ENCODE measurements at regions not wholly inside any gene's neighbourhood (a gene's known extent, or its start where the extent isn't known, plus 50 kb on each side); places are given as distances from the start of the nearest gene placed in this dataset.
A peak's percentile ranks its signal among the peaks of the same experiment; 100 is the strongest.

DNA sequence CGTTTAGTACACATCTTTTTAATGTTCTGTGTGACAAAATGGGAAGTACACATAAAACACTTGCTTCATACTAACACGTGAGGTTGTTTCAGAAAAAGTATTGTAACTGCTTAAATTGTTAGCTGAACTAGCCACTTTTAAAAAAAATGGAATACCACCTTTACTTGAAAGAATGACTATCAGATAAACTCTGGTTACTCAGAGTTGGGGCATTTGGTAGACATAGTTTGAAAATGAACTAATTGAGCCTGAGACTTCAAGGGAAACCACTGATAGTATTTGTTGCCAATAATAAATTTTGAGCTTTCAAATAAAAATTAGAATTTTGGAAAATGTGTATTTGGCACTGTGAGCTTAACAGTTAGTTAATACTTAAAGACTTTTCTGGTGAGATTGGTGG, 103.0 kb upstream of the FBXO11 start:
- Histone ChIP-seq H3K36me3 (ENCODE audit: control insufficient read depth, insufficient read depth, low read length) (no peaks in the 10 kb centered on the region), H3K27ac (ENCODE audit: low read length) (no peak overlapping the region), H3K27me3 (ENCODE audit: control insufficient read depth, insufficient read depth, low read length) (no peaks in the 10 kb centered on the region), H3K4me3 (ENCODE audit: low read length) (no peak overlapping the region), H3K4me1 (ENCODE audit: control insufficient read depth, insufficient read depth, low read length) (no peaks in the 10 kb centered on the region), H3K9me3 (ENCODE audit: control insufficient read depth, insufficient read depth, low read length) (no peaks in the 10 kb centered on the region)
- no CpG with 5 or more reads among the region's 2 CpGs for WGBS (ENCODE audit: insufficient coverage, insufficient read length)
- no peak for DNase-seq (ENCODE audit: low read depth, low spot score)

DNA sequence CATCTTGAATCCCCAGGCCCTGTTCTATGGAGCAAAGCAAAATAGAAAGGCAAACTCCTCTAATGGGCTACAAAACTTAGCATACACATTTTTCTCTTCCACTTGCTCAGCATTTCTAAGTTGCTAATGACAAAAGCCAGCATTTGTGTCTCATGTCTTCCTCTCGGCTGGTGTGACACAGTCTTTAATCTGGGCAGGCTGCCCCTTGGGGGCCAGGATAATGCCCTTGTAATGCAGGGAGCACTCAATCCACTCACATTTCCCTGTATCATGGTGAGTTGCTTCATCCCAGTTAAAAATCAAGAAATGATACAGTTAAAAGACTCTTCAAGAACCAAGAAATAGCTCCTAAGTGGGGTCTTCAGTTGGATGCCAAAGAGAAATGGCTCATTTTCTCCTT, 109.1 kb upstream of the FBXO11 start:
- no peak for DNase-seq (ENCODE audit: low read depth, low spot score)
- H3K36me3 ChIP-seq (ENCODE audit: control insufficient read depth, insufficient read depth, low read length) = no peaks in the 10 kb centered on the region
- H3K4me1 ChIP-seq (ENCODE audit: control insufficient read depth, insufficient read depth, low read length) = no peaks in the 10 kb centered on the region; the same call in none of the 2 replicates
- no peaks in the 10 kb centered on the region for H3K9me3 ChIP-seq (ENCODE audit: control insufficient read depth, insufficient read depth, low read length)
- no peak overlapping the region for H3K4me3 ChIP-seq (ENCODE audit: low read length)
- H3K27me3 ChIP-seq (ENCODE audit: control insufficient read depth, insufficient read depth, low read length) = no peaks in the 10 kb centered on the region
- no CpG with 5 or more reads among the region's 1 CpG for WGBS (ENCODE audit: insufficient coverage, insufficient read length)
- no peak overlapping the region for H3K27ac ChIP-seq (ENCODE audit: low read length)

DNA sequence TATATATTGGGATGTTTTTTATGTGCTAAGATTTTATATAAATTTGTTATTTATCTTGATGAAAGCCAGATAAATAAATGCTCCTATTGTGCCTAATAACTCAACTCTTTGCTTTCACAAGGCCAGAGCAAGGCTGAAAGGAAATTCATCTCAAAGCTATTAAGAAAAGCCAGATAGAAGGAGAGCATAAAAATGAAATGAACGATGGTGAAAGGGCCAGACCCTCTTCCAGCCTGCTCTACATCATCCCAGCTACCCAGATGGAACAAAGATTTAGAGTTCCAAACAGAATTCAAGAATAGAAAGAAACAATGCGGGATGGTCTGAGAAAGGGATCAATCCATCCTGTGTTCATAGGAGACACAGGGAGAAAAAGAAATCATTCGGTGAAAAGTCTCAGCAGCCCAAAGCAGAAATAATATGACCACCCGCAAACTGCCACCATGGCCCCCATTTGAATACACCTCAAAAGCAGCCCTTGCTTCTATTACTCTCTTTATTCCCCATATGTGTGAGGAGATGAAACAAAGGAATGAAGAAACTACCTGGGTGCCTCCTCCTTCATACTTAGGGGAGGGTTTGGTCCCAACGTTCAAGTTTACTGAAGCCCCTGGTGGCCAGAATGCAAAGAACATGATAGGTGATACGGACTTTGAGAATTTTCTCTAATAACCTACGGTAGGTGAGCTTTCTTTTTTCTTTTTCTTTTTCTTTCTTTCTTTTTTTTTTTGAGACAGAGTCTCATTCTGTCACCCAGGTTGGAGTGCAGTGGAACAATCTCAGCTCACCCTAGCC, 110.1 kb upstream of the FBXO11 start:
- peak; percentile 27 for DNase-seq (ENCODE audit: low read depth, low spot score)
- WGBS (ENCODE audit: insufficient coverage, insufficient read length) = no CpG with 5 or more reads among the region's 7 CpGs
- no peaks in the 10 kb centered on the region for H3K27me3 ChIP-seq (ENCODE audit: control insufficient read depth, insufficient read depth, low read length)

DNA sequence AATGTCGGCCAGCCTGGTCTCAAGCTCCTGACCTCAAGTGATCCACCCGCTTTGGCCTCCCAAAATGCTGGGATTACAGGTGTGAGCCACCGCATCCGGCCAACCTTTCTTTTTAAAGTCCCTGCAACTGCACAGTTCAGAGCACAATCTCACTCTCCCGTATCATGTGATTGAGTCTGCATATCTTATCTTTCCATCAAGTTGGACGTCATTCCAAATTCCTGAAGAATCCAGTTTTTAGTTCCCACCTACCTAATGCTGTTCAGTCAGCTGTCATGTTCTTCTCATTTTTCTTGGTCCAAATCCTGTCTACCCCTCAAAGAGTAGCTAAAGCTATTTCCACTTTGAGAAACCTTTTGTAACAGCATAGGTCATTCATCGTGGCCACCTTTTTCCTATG, 110.8 kb upstream of the FBXO11 start:
- no peaks in the 10 kb centered on the region for H3K36me3 ChIP-seq (ENCODE audit: control insufficient read depth, insufficient read depth, low read length)
- no peaks in the 10 kb centered on the region for H3K27me3 ChIP-seq (ENCODE audit: control insufficient read depth, insufficient read depth, low read length)
- no peak overlapping the region for H3K4me3 ChIP-seq (ENCODE audit: low read length)
- H3K4me1 ChIP-seq (ENCODE audit: control insufficient read depth, insufficient read depth, low read length) = no peaks in the 10 kb centered on the region; the same call in none of the 2 replicates
- no peaks in the 10 kb centered on the region for H3K9me3 ChIP-seq (ENCODE audit: control insufficient read depth, insufficient read depth, low read length)
- no peak for DNase-seq (ENCODE audit: low read depth, low spot score)
- WGBS (ENCODE audit: insufficient coverage, insufficient read length) = no CpG with 5 or more reads among the region's 7 CpGs
- H3K27ac ChIP-seq (ENCODE audit: low read length) = no peak overlapping the region

More for the DNA sequence above, 110.1 kb upstream of the FBXO11 start:
- H3K4me3 ChIP-seq (ENCODE audit: low read length) = no peak overlapping the region
- H3K9me3 ChIP-seq (ENCODE audit: control insufficient read depth, insufficient read depth, low read length) = no peaks in the 10 kb centered on the region
- H3K27ac ChIP-seq (ENCODE audit: low read length) = no peak overlapping the region
- no peaks in the 10 kb centered on the region for H3K36me3 ChIP-seq (ENCODE audit: control insufficient read depth, insufficient read depth, low read length)
- no peaks in the 10 kb centered on the region; the same call in none of the 2 replicates for H3K4me1 ChIP-seq (ENCODE audit: control insufficient read depth, insufficient read depth, low read length)

DNA sequence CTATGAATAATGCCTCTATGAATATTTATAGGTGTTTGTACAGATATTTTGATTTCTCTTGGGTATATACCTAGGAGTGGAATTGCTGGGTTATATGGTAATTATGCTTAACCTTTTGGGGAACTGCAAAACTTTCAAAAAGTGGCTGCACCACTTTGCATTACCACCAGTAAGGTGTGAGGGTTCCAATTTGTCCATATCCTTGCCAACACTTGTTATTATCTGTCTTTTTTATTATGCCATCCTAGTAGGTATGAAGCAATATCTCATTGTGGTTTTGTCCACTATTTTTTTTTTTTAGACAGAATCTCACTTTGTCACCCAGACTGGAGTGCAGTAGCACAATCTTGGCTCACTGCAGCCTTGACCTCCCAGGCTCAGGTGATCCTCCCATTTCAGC, 112.2 kb upstream of the FBXO11 start:
- DNase-seq (ENCODE audit: low read depth, low spot score) = no peak
- Histone ChIP-seq H3K27me3 (ENCODE audit: control insufficient read depth, insufficient read depth, low read length) (no peaks in the 10 kb centered on the region), H3K36me3 (ENCODE audit: control insufficient read depth, insufficient read depth, low read length) (no peaks in the 10 kb centered on the region), H3K4me1 (ENCODE audit: control insufficient read depth, insufficient read depth, low read length) (no peaks in the 10 kb centered on the region; the same call in none of the 2 replicates), H3K27ac (ENCODE audit: low read length) (no peak overlapping the region), H3K9me3 (ENCODE audit: control insufficient read depth, insufficient read depth, low read length) (no peaks in the 10 kb centered on the region), H3K4me3 (ENCODE audit: low read length) (no peak overlapping the region)

DNA sequence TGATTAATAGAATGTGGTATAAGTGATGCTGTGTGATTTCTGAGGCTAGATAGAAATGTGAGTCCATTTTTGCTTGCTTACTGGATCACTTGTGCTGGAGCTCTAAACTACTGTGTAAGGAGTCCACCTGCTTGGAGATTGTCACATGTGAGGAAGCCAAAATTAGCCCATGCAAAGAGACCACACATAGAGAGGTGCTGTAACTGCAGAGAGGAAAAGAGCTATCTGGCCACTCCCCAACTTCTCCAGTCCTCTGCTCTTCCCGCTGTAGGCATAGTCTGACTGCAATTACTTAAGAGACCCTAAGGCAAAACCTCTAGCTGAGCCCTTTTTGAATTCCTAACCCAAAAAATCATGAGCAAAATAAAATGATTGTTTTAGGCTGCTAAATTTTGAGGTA, 120.6 kb upstream of the FBXO11 start:
- Histone ChIP-seq H3K4me1 (ENCODE audit: control insufficient read depth, insufficient read depth, low read length) (no peaks in the 10 kb centered on the region), H3K27me3 (ENCODE audit: control insufficient read depth, insufficient read depth, low read length) (no peaks in the 10 kb centered on the region), H3K36me3 (ENCODE audit: control insufficient read depth, insufficient read depth, low read length) (no peaks in the 10 kb centered on the region), H3K4me3 (ENCODE audit: low read length) (no peak overlapping the region), H3K27ac (ENCODE audit: low read length) (no peak overlapping the region), H3K9me3 (ENCODE audit: control insufficient read depth, insufficient read depth, low read length) (no peaks in the 10 kb centered on the region)
- no CpG with 5 or more reads among the region's 1 CpG for WGBS (ENCODE audit: insufficient coverage, insufficient read length)
- no peak for DNase-seq (ENCODE audit: low read depth, low spot score)

DNA sequence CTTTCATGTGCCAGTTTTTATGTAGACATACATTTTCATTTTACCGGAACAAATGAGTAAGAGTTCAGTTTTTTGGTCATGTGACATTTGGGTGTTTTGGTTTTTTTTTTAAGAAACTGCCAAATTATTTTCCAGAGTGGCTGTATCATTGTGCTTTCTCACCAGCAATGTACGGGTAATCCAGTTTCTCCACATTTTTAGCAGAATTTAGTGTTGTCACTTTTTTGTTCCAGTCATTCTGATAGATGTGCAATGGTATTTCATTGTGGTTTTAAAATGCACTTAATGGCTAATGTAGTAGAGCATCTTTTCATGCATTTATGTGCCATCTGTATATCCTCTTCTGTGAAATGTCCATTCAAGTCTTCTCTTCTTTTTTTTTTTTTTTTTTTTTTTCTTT, 126.5 kb upstream of the FBXO11 start:
- no peak for DNase-seq (ENCODE audit: low read depth, low spot score)

DNA sequence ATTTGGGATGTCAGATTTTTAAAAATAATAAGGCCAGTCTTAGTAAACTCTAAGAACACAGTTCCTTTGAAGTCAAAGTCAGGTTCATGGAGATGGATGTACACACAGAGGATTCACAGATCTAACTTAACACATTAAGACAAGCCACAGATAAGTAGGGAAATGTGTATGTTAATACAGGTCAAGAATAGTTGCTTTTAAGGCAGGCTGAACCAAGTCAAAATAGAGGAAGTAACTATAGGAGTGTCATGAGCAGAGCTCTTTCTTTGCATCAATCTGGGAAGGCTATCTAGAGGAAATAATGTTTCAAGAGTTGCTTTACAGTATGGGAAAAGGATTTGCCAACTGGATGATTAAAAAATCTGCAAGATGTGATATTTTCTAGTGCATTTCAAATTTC, 128.0 kb upstream of the FBXO11 start:
- Histone ChIP-seq H3K27ac (ENCODE audit: low read length) (no peak overlapping the region), H3K9me3 (ENCODE audit: control insufficient read depth, insufficient read depth, low read length) (no peaks in the 10 kb centered on the region), H3K36me3 (ENCODE audit: control insufficient read depth, insufficient read depth, low read length) (no peaks in the 10 kb centered on the region), H3K27me3 (ENCODE audit: control insufficient read depth, insufficient read depth, low read length) (no peaks in the 10 kb centered on the region), H3K4me1 (ENCODE audit: control insufficient read depth, insufficient read depth, low read length) (no peaks in the 10 kb centered on the region), H3K4me3 (ENCODE audit: low read length) (no peak overlapping the region)
- no peak for DNase-seq (ENCODE audit: low read depth, low spot score)

More for the DNA sequence above, 126.5 kb upstream of the FBXO11 start:
- no peaks in the 10 kb centered on the region for H3K36me3 ChIP-seq (ENCODE audit: control insufficient read depth, insufficient read depth, low read length)
- no peaks in the 10 kb centered on the region for H3K4me1 ChIP-seq (ENCODE audit: control insufficient read depth, insufficient read depth, low read length)
- no peaks in the 10 kb centered on the region for H3K27me3 ChIP-seq (ENCODE audit: control insufficient read depth, insufficient read depth, low read length)
- no peak overlapping the region for H3K4me3 ChIP-seq (ENCODE audit: low read length)
- no CpG with 5 or more reads among the region's 2 CpGs for WGBS (ENCODE audit: insufficient coverage, insufficient read length)
- H3K27ac ChIP-seq (ENCODE audit: low read length) = no peak overlapping the region
- H3K9me3 ChIP-seq (ENCODE audit: control insufficient read depth, insufficient read depth, low read length) = no peaks in the 10 kb centered on the region

DNA sequence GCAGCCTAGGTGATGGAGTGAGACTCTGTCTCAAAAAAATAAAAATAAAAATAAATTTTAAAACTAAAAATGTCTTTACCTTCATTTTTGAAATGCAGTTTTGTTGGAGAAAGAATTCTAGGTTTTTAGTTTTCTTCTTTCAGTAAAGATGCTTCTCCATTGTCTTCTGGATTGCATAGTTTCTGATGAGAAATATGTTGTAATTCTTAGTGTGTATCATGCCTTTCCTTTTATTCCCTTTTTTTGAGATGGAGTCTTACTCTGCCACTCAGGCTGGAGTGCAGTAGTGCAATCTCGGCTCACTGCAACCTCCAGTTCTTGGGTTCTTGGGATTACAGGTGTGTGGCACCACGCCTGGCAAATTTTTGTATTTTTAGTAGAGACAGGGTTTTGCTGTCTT, 130.0 kb upstream of the FBXO11 start:
- H3K4me3 ChIP-seq (ENCODE audit: low read length) = no peak overlapping the region
- WGBS (ENCODE audit: insufficient coverage, insufficient read length) = no CpG with 5 or more reads among the region's 2 CpGs
- DNase-seq (ENCODE audit: low read depth, low spot score) = no peak
- no peaks in the 10 kb centered on the region for H3K9me3 ChIP-seq (ENCODE audit: control insufficient read depth, insufficient read depth, low read length)
- H3K27ac ChIP-seq (ENCODE audit: low read length) = no peak overlapping the region
- H3K27me3 ChIP-seq (ENCODE audit: control insufficient read depth, insufficient read depth, low read length) = no peaks in the 10 kb centered on the region
- H3K36me3 ChIP-seq (ENCODE audit: control insufficient read depth, insufficient read depth, low read length) = no peaks in the 10 kb centered on the region
- H3K4me1 ChIP-seq (ENCODE audit: control insufficient read depth, insufficient read depth, low read length) = no peaks in the 10 kb centered on the region

DNA sequence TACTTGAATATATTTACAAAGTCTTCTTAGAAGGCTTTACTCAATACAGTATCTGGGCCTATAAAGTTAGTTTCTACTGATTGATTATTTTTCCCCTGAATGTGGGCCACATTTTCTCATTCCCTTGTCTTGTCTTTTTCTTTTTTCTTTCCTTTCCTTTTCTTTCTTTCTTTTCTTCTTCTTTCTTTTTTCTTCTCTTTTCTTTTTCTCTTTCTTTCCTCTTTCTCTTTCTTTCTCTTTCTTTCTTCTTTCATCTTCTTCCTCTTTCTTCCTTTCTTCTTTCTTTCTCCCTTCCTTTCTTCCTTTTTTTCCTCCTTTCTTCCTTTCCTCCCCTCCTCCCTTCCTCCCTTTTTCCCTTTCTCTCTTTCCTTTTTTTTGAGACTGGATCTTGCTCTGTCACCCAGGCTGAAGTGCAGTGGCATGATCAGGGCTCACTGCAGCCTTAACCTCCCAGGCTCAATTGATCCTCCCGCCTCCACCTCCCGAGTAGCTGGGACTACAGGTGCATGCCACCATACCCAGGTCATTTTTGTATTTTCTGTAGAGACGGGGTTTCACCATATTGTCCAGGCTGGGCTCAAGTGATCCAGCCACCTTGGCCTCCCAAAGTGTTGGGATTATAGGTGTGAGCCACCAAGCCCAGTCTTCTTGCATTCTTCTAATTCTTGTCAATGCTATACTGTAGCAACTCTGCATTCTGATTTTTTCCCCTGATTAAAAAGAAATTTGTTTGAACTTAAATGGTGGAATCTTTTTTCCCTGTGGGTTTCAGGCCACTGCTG, 133.1 kb upstream of the FBXO11 start:
- Histone ChIP-seq H3K4me3 (ENCODE audit: low read length) (no peak overlapping the region), H3K9me3 (ENCODE audit: control insufficient read depth, insufficient read depth, low read length) (no peaks in the 10 kb centered on the region), H3K27me3 (ENCODE audit: control insufficient read depth, insufficient read depth, low read length) (no peaks in the 10 kb centered on the region), H3K4me1 (ENCODE audit: control insufficient read depth, insufficient read depth, low read length) (no peaks in the 10 kb centered on the region), H3K36me3 (ENCODE audit: control insufficient read depth, insufficient read depth, low read length) (no peaks in the 10 kb centered on the region), H3K27ac (ENCODE audit: low read length) (no peak overlapping the region)
- WGBS (ENCODE audit: insufficient coverage, insufficient read length) = no CpG with 5 or more reads among the region's 3 CpGs
- DNase-seq (ENCODE audit: low read depth, low spot score) = no peak

Measured in iPS DF 6.9 (cell line).